ENCODE measurements at regions not wholly inside any gene's neighbourhood (a gene's known extent, or its start where the extent isn't known, plus 50 kb on each side); places are given as distances from the start of the nearest gene placed in this dataset.

DNA sequence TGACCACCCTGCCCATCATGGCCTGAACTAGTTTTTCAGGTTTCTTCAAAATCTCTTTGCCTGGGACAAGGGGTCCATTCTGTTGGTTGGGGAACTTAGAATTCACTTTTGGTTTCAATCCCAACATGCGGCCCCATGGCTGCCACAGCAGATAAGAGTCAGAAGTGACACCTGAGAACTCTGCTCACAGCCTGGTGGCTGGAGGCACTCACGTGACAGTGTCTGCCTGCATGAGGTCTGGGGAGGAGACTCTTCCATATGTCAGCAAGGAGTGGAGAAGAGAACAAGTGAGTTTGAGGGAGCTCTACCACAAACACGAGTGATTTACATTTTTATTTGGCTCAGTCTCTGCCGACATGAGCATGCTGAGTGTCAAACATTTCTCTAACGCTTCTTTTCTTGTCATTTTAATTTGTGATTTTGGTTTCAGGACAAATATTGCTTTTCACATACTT lies 370.4 kb downstream of the TNS3 start:
- Histone ChIP-seq H3K27ac (no peak overlapping the region), H3K36me3 (replicated peaks in 1 of 2) (no peaks in the 10 kb centered on the region), H3K27me3 (no peaks in the 10 kb centered on the region), H3K4me3 (no peak overlapping the region), H3K4me1 (replicated peaks in 1 of 2) (peaks cover 0 to 4% of the 10 kb centered on the region in 2 donors), H3K9me3 (replicated peaks in 1 of 3) (no peaks in the 10 kb centered on the region)
- 31 to 42% (median 34%) methylated on average over 5 of the region's 5 CpGs for WGBS, 4 donors
- no peak for DNase-seq
- TF ChIP-seq, protein P1, sequence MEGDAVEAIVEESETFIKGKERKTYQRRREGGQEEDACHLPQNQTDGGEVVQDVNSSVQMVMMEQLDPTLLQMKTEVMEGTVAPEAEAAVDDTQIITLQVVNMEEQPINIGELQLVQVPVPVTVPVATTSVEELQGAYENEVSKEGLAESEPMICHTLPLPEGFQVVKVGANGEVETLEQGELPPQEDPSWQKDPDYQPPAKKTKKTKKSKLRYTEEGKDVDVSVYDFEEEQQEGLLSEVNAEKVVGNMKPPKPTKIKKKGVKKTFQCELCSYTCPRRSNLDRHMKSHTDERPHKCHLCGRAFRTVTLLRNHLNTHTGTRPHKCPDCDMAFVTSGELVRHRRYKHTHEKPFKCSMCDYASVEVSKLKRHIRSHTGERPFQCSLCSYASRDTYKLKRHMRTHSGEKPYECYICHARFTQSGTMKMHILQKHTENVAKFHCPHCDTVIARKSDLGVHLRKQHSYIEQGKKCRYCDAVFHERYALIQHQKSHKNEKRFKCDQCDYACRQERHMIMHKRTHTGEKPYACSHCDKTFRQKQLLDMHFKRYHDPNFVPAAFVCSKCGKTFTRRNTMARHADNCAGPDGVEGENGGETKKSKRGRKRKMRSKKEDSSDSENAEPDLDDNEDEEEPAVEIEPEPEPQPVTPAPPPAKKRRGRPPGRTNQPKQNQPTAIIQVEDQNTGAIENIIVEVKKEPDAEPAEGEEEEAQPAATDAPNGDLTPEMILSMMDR (IDR thresholded peaks at IDR 0.05), result no peak
- no peak for TF ChIP-seq POLR2A (IDR thresholded peaks at IDR 0.05)
- intact Hi-C loops (cut with DNase I), result no loop called here

- no peaks in the 10 kb centered on the region for H3K27me3 ChIP-seq
- no peaks in the 10 kb centered on the region for H3K36me3 ChIP-seq (replicated peaks in 1 of 2)
- no peak for DNase-seq
- no peaks in the 10 kb centered on the region for H3K9me3 ChIP-seq (replicated peaks in 1 of 3)
- no peak for TF ChIP-seq POLR2A (IDR thresholded peaks at IDR 0.05)
- TF ChIP-seq, protein P1 (IDR thresholded peaks at IDR 0.05), result no peak
- H3K4me3 ChIP-seq, result no peak overlapping the region
- H3K4me1 ChIP-seq (replicated peaks in 1 of 2), result peaks cover 0 to 4% of the 10 kb centered on the region in 2 donors
- WGBS, 4 donors, result 46 to 90% (median 72%) methylated on average over 4 of the region's 4 CpGs
- intact Hi-C loops (cut with DNase I), result no loop called here
- H3K27ac ChIP-seq, result no peak overlapping the region
These were observed 371.5 kb downstream of the TNS3 start for GRCh38 chr7:47210281-47210854.

- no peaks in the 10 kb centered on the region for H3K36me3 ChIP-seq (replicated peaks in 1 of 2)
- no peak for DNase-seq
- no peaks in the 10 kb centered on the region for H3K27me3 ChIP-seq
- no peak overlapping the region for H3K27ac ChIP-seq
- intact Hi-C loops (cut with DNase I), result no loop called here
- TF ChIP-seq POLR2A (IDR thresholded peaks at IDR 0.05), result no peak
- TF ChIP-seq, protein P1 (IDR thresholded peaks at IDR 0.05), result no peak
- WGBS, 4 donors, result 72 to 83% (median 79%) methylated on average over 3 of the region's 3 CpGs
- no peaks in the 10 kb centered on the region for H3K9me3 ChIP-seq (replicated peaks in 1 of 3)
- no peak overlapping the region for H3K4me3 ChIP-seq
- H3K4me1 ChIP-seq (replicated peaks in 1 of 2), result no peaks in the 10 kb centered on the region
These were observed 374.0 kb downstream of the TNS3 start for GRCh38 chr7:47207956-47208355.

DNA sequence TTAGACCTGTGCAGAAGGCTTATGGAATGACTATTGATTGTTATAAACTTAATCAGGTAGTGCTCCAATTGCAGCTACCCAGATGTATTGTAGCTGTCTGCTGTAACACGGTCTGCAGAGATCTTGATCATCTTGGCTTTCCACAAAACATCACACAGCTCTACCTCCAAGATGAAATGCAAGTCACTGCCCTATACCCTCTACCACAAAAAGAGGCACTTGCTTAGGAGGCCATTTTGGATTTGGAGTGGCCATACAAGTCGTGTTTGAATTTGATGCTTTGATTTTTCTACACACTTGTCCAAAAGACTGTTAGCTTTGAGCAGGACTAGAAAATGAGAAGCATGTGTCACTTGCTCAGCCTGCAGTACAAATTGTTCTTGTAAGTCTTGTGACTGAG lies 377.2 kb downstream of the TNS3 start:
- no peak overlapping the region for H3K27ac ChIP-seq
- H3K9me3 ChIP-seq (replicated peaks in 1 of 3), result no peaks in the 10 kb centered on the region
- H3K4me3 ChIP-seq, result no peak overlapping the region
- no peaks in the 10 kb centered on the region for H3K4me1 ChIP-seq (replicated peaks in 1 of 2)
- H3K36me3 ChIP-seq (replicated peaks in 1 of 2), result no peaks in the 10 kb centered on the region
- TF ChIP-seq, protein P1 (IDR thresholded peaks at IDR 0.05), result no peak
- no peak for TF ChIP-seq POLR2A (IDR thresholded peaks at IDR 0.05)
- intact Hi-C loops (cut with DNase I), result no loop called here
- no peaks in the 10 kb centered on the region for H3K27me3 ChIP-seq
- DNase-seq, result no peak
- WGBS, 4 donors, result 58 to 82% (median 68%) methylated on average over 2 of the region's 2 CpGs

Measured in adrenal gland (tissue), 9 donors.